GM12865 (cell line): ENCODE measurements at regions not wholly inside any gene's neighbourhood (a gene's known extent, or its start where the extent isn't known, plus 50 kb on each side); places are given as distances from the start of the nearest gene placed in this dataset.

Source experiments
- DNase-seq: peaks from one replicate; pipeline ENCODE4 v3.0.0; 2010; ENCODE audit warnings: low read depth
- H3K4me3 ChIP-seq: 2 replicates; pipeline ENCODE4 v1.5.1; 2011; ENCODE audit warnings: mild to moderate bottlenecking, low read depth, low read length, control low read depth
- CTCF ChIP-seq: IDR thresholded peaks from 2 replicates; pipeline ENCODE4 v1.5.1; 2011; ENCODE audit warnings: low read length, control low read depth, low read depth, inconsistent platforms; ENCODE audit not compliant: insufficient read depth; ENCODE audit errors: missing control alignments

GRCh38 chr1:29698626-29699025, 462.3 kb downstream of the PTPRU start:
- no peak overlapping the region for H3K4me3 ChIP-seq
- DNase-seq, result no peak
- TF ChIP-seq CTCF, result no peak

- TF ChIP-seq CTCF, result peak; percentile 25
- H3K4me3 ChIP-seq, result no peak overlapping the region
- DNase-seq, result peak; percentile 16
Observed at GRCh38 chr1:29698033-29698432, 461.7 kb downstream of the PTPRU start.

- H3K4me3 ChIP-seq, result no peak overlapping the region
- no peak for DNase-seq
- no peak for TF ChIP-seq CTCF
Observed at GRCh38 chr1:29697391-29697780, 461.1 kb downstream of the PTPRU start.

GRCh38 chr1:29696656-29697390, 460.5 kb downstream of the PTPRU start:
- no peak for DNase-seq
- no peak for TF ChIP-seq CTCF
- no peak overlapping the region for H3K4me3 ChIP-seq

- no peak for DNase-seq
- no peak for TF ChIP-seq CTCF
- no peak overlapping the region for H3K4me3 ChIP-seq
Observed at GRCh38 chr1:29695803-29696202, 459.5 kb downstream of the PTPRU start.

- DNase-seq, result no peak
- TF ChIP-seq CTCF, result no peak
- no peak overlapping the region for H3K4me3 ChIP-seq
Observed at GRCh38 chr1:29695036-29695435, 458.7 kb downstream of the PTPRU start.

- no peak for DNase-seq
- H3K4me3 ChIP-seq, result no peak overlapping the region
- TF ChIP-seq CTCF, result no peak
Observed at GRCh38 chr1:29691499-29691898, 455.2 kb downstream of the PTPRU start.
